GM19239 (cell line): ENCODE measurements at regions not wholly inside any gene's neighbourhood (a gene's known extent, or its start where the extent isn't known, plus 50 kb on each side); places are given as distances from the start of the nearest gene placed in this dataset.
A peak's percentile ranks its signal among the peaks of the same experiment; 100 is the strongest.
"Not testable (repeated sequence)": the region's sequence is repeated elsewhere in the genome, so short reads cannot be mapped to it uniquely, and the experiment has no call there.

Experiments
- DNase-seq: peaks from one replicate; pipeline ENCODE4 v3.0.0; 2011; ENCODE audit warnings: low spot score; ENCODE audit not compliant: insufficient read length
- FAIRE-seq: peaks from 2 replicates; lab custom pipeline; 2011; peaks lifted over from hg19 to GRCh38; lab: Jason Lieb, UNC

- no peak for DNase-seq
- no peak for FAIRE-seq
Observed at GRCh38 chr16:17024514-17024913, 446.2 kb downstream of the XYLT1 start.

GRCh38 chr16:17026600-17027242 is 444.0 kb downstream of the XYLT1 start:
- DNase-seq (peak; percentile 20), FAIRE-seq (peak; percentile 97)

- no peak for DNase-seq
- peak; percentile 73 for FAIRE-seq
Observed at GRCh38 chr16:17027488-17028129, 443.2 kb downstream of the XYLT1 start.

- FAIRE-seq (peak; percentile 49), DNase-seq (no peak)
Observed at GRCh38 chr16:17029602-17030350, 441.0 kb downstream of the XYLT1 start.

GRCh38 chr16:17031484-17032268 is 439.1 kb downstream of the XYLT1 start:
- FAIRE-seq = no peak
- no peak for DNase-seq

- FAIRE-seq (no peak), DNase-seq (no peak)
Observed at GRCh38 chr16:17032332-17032731, 438.4 kb downstream of the XYLT1 start.

- DNase-seq (no peak), FAIRE-seq (no peak)
Observed at GRCh38 chr16:17034477-17035252, 436.1 kb downstream of the XYLT1 start.

- DNase-seq (no peak), FAIRE-seq (no peak)
Observed at GRCh38 chr16:17037499-17037898, 433.3 kb downstream of the XYLT1 start.

GRCh38 chr16:17038415-17038814 is 432.3 kb downstream of the XYLT1 start:
- FAIRE-seq = no peak
- no peak for DNase-seq

GRCh38 chr16:17049109-17049508 is 421.7 kb downstream of the XYLT1 start:
- not testable (repeated sequence) for DNase-seq, FAIRE-seq

- FAIRE-seq (no peak), DNase-seq (no peak)
Observed at GRCh38 chr16:17050468-17050867, 420.3 kb downstream of the XYLT1 start.
